Esophagus muscularis mucosa (tissue), 4 donors: ENCODE measurements at regions not wholly inside any gene's neighbourhood (a gene's known extent, or its start where the extent isn't known, plus 50 kb on each side); places are given as distances from the start of the nearest gene placed in this dataset.

Experiments
- DNase-seq: peaks from one replicate; pipeline ENCODE4 v3.0.0-alpha.2; 2017; ENCODE audit errors: extremely low spot score
- H3K27ac ChIP-seq, 4 donors: fragments of 200-600 bp; sonication (generic); replicated peaks in 1 of 4; 1 replicate in 3 of 4; 2 replicates in 1 of 4; pipeline ENCODE4 v1.5.1; 2016 to 2019; ENCODE audit warnings: mild to moderate bottlenecking in 1 of 4
- H3K27me3 ChIP-seq, 4 donors: fragments of 200-600 bp; sonication (generic); one replicate each; pipeline versions ENCODE4 v1.5.1 to v1.6.0; 2016 to 2019
- H3K36me3 ChIP-seq, 4 donors: fragments of 200-600 bp; sonication (generic); one replicate each; pipeline ENCODE4 v1.5.1; 2016 to 2019
- H3K4me1 ChIP-seq, 4 donors: fragments of 200-600 bp; sonication (generic); one replicate each; pipeline ENCODE4 v1.5.1; 2016 to 2019
- H3K4me3 ChIP-seq, 4 donors: fragments of 200-600 bp; sonication (generic); 1 replicate in 2 of 4; 2 replicates in 2 of 4; pipeline ENCODE4 v1.5.1; 2016 to 2019; ENCODE audit warnings: mild to moderate bottlenecking in 4 of 4, moderate library complexity in 1 of 4
- H3K9me3 ChIP-seq, 4 donors: fragments of 200-600 bp; sonication (generic); 1 replicate in 3 of 4; 2 replicates in 1 of 4; pipeline ENCODE4 v1.5.1; 2016 to 2019
- CTCF ChIP-seq, 3 experiments: fragments of 200-600 bp in 2 of 3; fragments of 450-650 bp in 1 of 3; sonication (generic) in 2 of 3; IDR thresholded peaks; one replicate each; pipeline ENCODE4 v1.5.1; 2017 to 2019; ENCODE audit warnings: antibody characterized with exemption in 3 of 3, mild to moderate bottlenecking in 2 of 3, moderate library complexity in 1 of 3
- EP300 ChIP-seq: sonication (generic); formaldehyde crosslinking; IDR thresholded peaks from one replicate; pipeline ENCODE4 v1.6.1; 2017; ENCODE audit warnings: antibody characterized with exemption
- POLR2A ChIP-seq: fragments of 450-650 bp; IDR thresholded peaks from one replicate; pipeline ENCODE4 v1.6.1; 2017; ENCODE audit warnings: antibody characterized with exemption, moderate library complexity, mild to moderate bottlenecking, low read depth
- POLR2AphosphoS5 ChIP-seq, 2 donors: sonication (generic); formaldehyde crosslinking; IDR thresholded peaks; one replicate each; pipeline ENCODE4 v1.6.1; 2017; ENCODE audit warnings: antibody characterized with exemption in 2 of 2
- WGBS: methylation state at CpG from one replicate; pipeline ENCODE4 v1.1.5; 2018; 5-methylcytosine and 5-hydroxymethylcytosine counted together
- intact Hi-C: fragments of 100-400 bp; cut with DNase I; formaldehyde crosslinking; loops from one replicate; pipeline ENCODE4 v1.15.1; 2023

GRCh38 chr11:8814923-8815240 lies 96.1 kb upstream of the AKIP1 start:
- Histone ChIP-seq H3K4me1 (peaks cover 26 to 38% (median 37%) of the 10 kb centered on the region in 4 donors), H3K4me3 (no peak overlapping the region), H3K9me3 (no peaks in the 10 kb centered on the region), H3K36me3 (no peaks in the 10 kb centered on the region), H3K27ac (peak overlapping the region in 3 of 4 donors; percentile 90 to 95 (median 94)), H3K27me3 (no peaks in the 10 kb centered on the region)
- WGBS, result 67% methylated on average over 2 of the region's 2 CpGs
- no peak for DNase-seq
- intact Hi-C loops, result loop anchor here (5.0 to 10.0 kb wide), 3 partner anchors 57 to 220 kb away; partner anchors contain the start of genes AKIP1 and STK33
- TF ChIP-seq POLR2A (no peak), POLR2AphosphoS5 (IDR thresholded peaks at IDR 0.05) (no peak), CTCF (IDR thresholded peaks at IDR 0.05) (no peak), EP300 (no peak)

- Histone ChIP-seq H3K4me1 (peaks cover 7 to 9% (median 8%) of the 10 kb centered on the region in 4 donors), H3K36me3 (no peaks in the 10 kb centered on the region), H3K4me3 (no peak overlapping the region), H3K27me3 (no peaks in the 10 kb centered on the region), H3K27ac (no peak overlapping the region), H3K9me3 (no peaks in the 10 kb centered on the region)
- intact Hi-C loops, result loop anchor here (10.0 kb wide), 1 partner anchor 224 kb away; the partner anchor contains the start of gene STK33
- DNase-seq, result no peak
- TF ChIP-seq EP300, result no peak
- no peak for TF ChIP-seq POLR2A
- no peak for TF ChIP-seq POLR2AphosphoS5 (IDR thresholded peaks at IDR 0.05)
- no peak for TF ChIP-seq CTCF (IDR thresholded peaks at IDR 0.05)
- WGBS, result 98% methylated on average over 2 of the region's 2 CpGs
Observed at GRCh38 chr11:8818421-8818820, 92.6 kb upstream of the AKIP1 start.

- intact Hi-C loops, result no loop called here
- H3K9me3 ChIP-seq, result no peaks in the 10 kb centered on the region
- no peak overlapping the region for H3K4me3 ChIP-seq
- no peaks in the 10 kb centered on the region for H3K27me3 ChIP-seq
- no peaks in the 10 kb centered on the region for H3K36me3 ChIP-seq
- 72% methylated on average over 2 of the region's 2 CpGs for WGBS
- no peaks in the 10 kb centered on the region for H3K4me1 ChIP-seq
- H3K27ac ChIP-seq, result no peak overlapping the region
- no peak for DNase-seq
- TF ChIP-seq CTCF (IDR thresholded peaks at IDR 0.05) (no peak), EP300 (no peak), POLR2AphosphoS5 (IDR thresholded peaks at IDR 0.05) (no peak), POLR2A (no peak)
Observed at GRCh38 chr11:8820401-8820800, 90.6 kb upstream of the AKIP1 start.

- Histone ChIP-seq H3K36me3 (no peaks in the 10 kb centered on the region), H3K27ac (no peak overlapping the region), H3K4me3 (no peak overlapping the region), H3K9me3 (no peaks in the 10 kb centered on the region), H3K4me1 (peaks cover 0 to 14% (median 6%) of the 10 kb centered on the region in 4 donors), H3K27me3 (no peaks in the 10 kb centered on the region)
- WGBS, result 79% methylated on average over 6 of the region's 6 CpGs
- DNase-seq, result no peak
- TF ChIP-seq EP300 (no peak), CTCF (IDR thresholded peaks at IDR 0.05) (no peak)
- intact Hi-C loops, result no loop called here
Observed at GRCh38 chr11:8822469-8822868, 88.5 kb upstream of the AKIP1 start.

- no peak for DNase-seq
- H3K4me3 ChIP-seq, result no peak overlapping the region
- peaks cover 0 to 15% (median 6%) of the 10 kb centered on the region in 4 donors for H3K4me1 ChIP-seq
- no peak overlapping the region for H3K27ac ChIP-seq
- TF ChIP-seq CTCF (IDR thresholded peaks at IDR 0.05), result no peak
- TF ChIP-seq POLR2A, result no peak
- no peak for TF ChIP-seq EP300
- no peak for TF ChIP-seq POLR2AphosphoS5 (IDR thresholded peaks at IDR 0.05)
- no peaks in the 10 kb centered on the region for H3K9me3 ChIP-seq
- WGBS, result 60% methylated on average over 2 of the region's 2 CpGs
- intact Hi-C loops, result no loop called here
- no peaks in the 10 kb centered on the region for H3K36me3 ChIP-seq
- no peaks in the 10 kb centered on the region for H3K27me3 ChIP-seq
Observed at GRCh38 chr11:8823174-8823742, 87.7 kb upstream of the AKIP1 start.
